Cerebellar cortex (tissue), 1 donor: ENCODE measurements at regions not wholly inside any gene's neighbourhood (a gene's known extent, or its start where the extent isn't known, plus 50 kb on each side); places are given as distances from the start of the nearest gene placed in this dataset.

Experiments
- DNase-seq: peaks from one replicate; pipeline ENCODE4 v3.0.0-alpha.2; 2015; ENCODE audit warnings: low spot score

GRCh38 chr20:43803276-43803675 lies 76.5 kb upstream of the GTSF1L start:
- DNase-seq: no peak

GRCh38 chr20:43800186-43800585 lies 73.4 kb upstream of the GTSF1L start:
- DNase-seq: no peak

GRCh38 chr20:43799741-43800140 lies 72.9 kb upstream of the GTSF1L start:
- no peak for DNase-seq

- DNase-seq: peak; percentile 74
Observed at GRCh38 chr20:43799150-43799711, 72.4 kb upstream of the GTSF1L start.

- DNase-seq: peak; percentile 91
Observed at GRCh38 chr20:43798291-43799149, 71.7 kb upstream of the GTSF1L start.

- peak; percentile 68 for DNase-seq
Observed at GRCh38 chr20:43794326-43794725, 67.5 kb upstream of the GTSF1L start.

- no peak for DNase-seq
Observed at GRCh38 chr20:43789593-43789992, 62.8 kb upstream of the GTSF1L start.

- no peak for DNase-seq
Observed at GRCh38 chr20:43787937-43788336, 61.1 kb upstream of the GTSF1L start.

GRCh38 chr20:43786885-43787284 lies 60.1 kb upstream of the GTSF1L start:
- DNase-seq: no peak

GRCh38 chr20:43781215-43781614 lies 54.4 kb upstream of the GTSF1L start:
- DNase-seq: no peak

- no peak for DNase-seq
Observed at GRCh38 chr20:43778375-43778774, 51.6 kb upstream of the GTSF1L start.

GRCh38 chr20:43776691-43777090 lies 49.9 kb upstream of the GTSF1L start:
- no peak for DNase-seq
